Ishikawa (cell line): ENCODE measurements at regions not wholly inside any gene's neighbourhood (a gene's known extent, or its start where the extent isn't known, plus 50 kb on each side); places are given as distances from the start of the nearest gene placed in this dataset.

ENCODE experiments used
- CEBPB ChIP-seq: IDR thresholded peaks from 2 replicates; pipeline ENCODE4 v1.6.1; 2012
- CREB1 ChIP-seq: IDR thresholded peaks from 2 replicates; pipeline ENCODE4 v1.6.1; 2012; ENCODE audit warnings: low read depth
- EGR1 ChIP-seq: IDR thresholded peaks from 2 replicates; pipeline ENCODE4 v1.6.1; 2012
- EP300 ChIP-seq: IDR thresholded peaks from 2 replicates; pipeline ENCODE4 v1.6.1; 2012; ENCODE audit warnings: borderline replicate concordance
- FOXM1 ChIP-seq: IDR thresholded peaks from 2 replicates; pipeline ENCODE4 v1.6.1; 2012; ENCODE audit warnings: low read depth, borderline replicate concordance
- MAX ChIP-seq: IDR thresholded peaks from 2 replicates; pipeline ENCODE4 v1.6.1; 2012
- NFIC ChIP-seq: IDR thresholded peaks from 2 replicates; pipeline ENCODE4 v1.6.1; 2012
- RAD21 ChIP-seq: IDR thresholded peaks from 2 replicates; pipeline ENCODE4 v1.6.1; 2012; ENCODE audit warnings: low read depth
- REST ChIP-seq: IDR thresholded peaks from 2 replicates; pipeline ENCODE4 v1.6.1; 2012; ENCODE audit warnings: low read depth, mild to moderate bottlenecking
- TAF1 ChIP-seq: IDR thresholded peaks from 2 replicates; pipeline ENCODE4 v1.6.1; 2012; ENCODE audit warnings: low read depth, mild to moderate bottlenecking
- USF1 ChIP-seq: IDR thresholded peaks from 2 replicates; pipeline ENCODE4 v1.6.1; 2012
- YY1 ChIP-seq: IDR thresholded peaks from 2 replicates; pipeline ENCODE4 v1.6.1; 2012; ENCODE audit warnings: low read depth

- TF ChIP-seq NFIC (no peak), TAF1 (no peak), USF1 (no peak), EP300 (no peak), RAD21 (no peak), YY1 (no peak), REST (no peak), CEBPB (no peak), MAX (no peak), EGR1 (no peak), CREB1 (no peak), FOXM1 (no peak)
These were observed 291.1 kb upstream of the PRDM9 start for GRCh38 chr5:23216345-23216744.
